ENCODE measurements at regions not wholly inside any gene's neighbourhood (a gene's known extent, or its start where the extent isn't known, plus 50 kb on each side); places are given as distances from the start of the nearest gene placed in this dataset.

GRCh38 chr7:35878351-35878750 lies 77.5 kb downstream of the SEPTIN7 start:
- Histone ChIP-seq H3K9ac (ENCODE audit: low read depth, low read length) (no peak overlapping the region), H3K23ac (ENCODE audit: low read depth, low read length) (peak overlapping the region; percentile 79), H2AK5ac (ENCODE audit: low read depth, low read length) (no peak overlapping the region), H2BK15ac (ENCODE audit: low read depth, low read length) (no peak overlapping the region), H3K14ac (replicated peaks; ENCODE audit: low read depth, low read length) (peak overlapping the region; percentile 68; the same call in 1 of the 2 replicates), H3K27ac (ENCODE audit: insufficient read depth, low read length) (no peak overlapping the region), H3K18ac (ENCODE audit: low read depth, low read length) (peak overlapping the region; percentile 50; the same call in 1 of the 2 replicates), H3K4me1 (ENCODE audit: control insufficient read depth, insufficient read depth, low read length) (peaks cover 8% of the 10 kb centered on the region), H4K5ac (ENCODE audit: low read depth, low read length) (no peak overlapping the region), H3K9me3 (ENCODE audit: control insufficient read depth, insufficient read depth, low read length) (no peaks in the 10 kb centered on the region), H3K36me3 (ENCODE audit: control insufficient read depth, insufficient read depth, low read length) (0 out of 2 replicates have a peak, but pooled peaks cover 3% of the 10 kb centered on the region), H3K4me2 (ENCODE audit: low read depth, low read length) (peak overlapping the region; percentile 30; the same call in 1 of the 2 replicates), H3K4me3 (ENCODE audit: insufficient read depth, low read depth, low read length) (no peak overlapping the region), H3K79me1 (ENCODE audit: low read depth in 1 of 2, low read length in 2 of 2) (peaks cover 12 to 30% of the 10 kb centered on the region in 2 experiments), H2BK5ac (ENCODE audit: low read depth, low read length, poor library complexity, severe bottlenecking) (peak overlapping the region; percentile 65), H2BK120ac (ENCODE audit: low read depth, low read length) (0 out of 2 replicates have a peak overlapping the region, but pooled peaks have one; percentile 14), H4K20me1 (ENCODE audit: insufficient read depth, low read length) (peaks cover 3% of the 10 kb centered on the region; the same call in 1 of the 2 replicates), H2AK9ac (replicated peaks; ENCODE audit: low read depth, low read length, poor library complexity) (no peak overlapping the region), H3K27me3 (ENCODE audit: control insufficient read depth, insufficient read depth, low read length) (no peaks in the 10 kb centered on the region), H3K9me1 (ENCODE audit: insufficient read depth, low read length) (peaks cover 7% of the 10 kb centered on the region), H4K8ac (ENCODE audit: low read depth in 2 of 2, low read length in 2 of 2) (peak overlapping the region in 1 of 2 experiments; percentile 44; a peak in 1 of 4 replicates), H4K91ac (ENCODE audit: insufficient read depth, low read depth, low read length) (no peak overlapping the region), H3K4ac (ENCODE audit: low read depth, low read length) (peak overlapping the region; percentile 36; the same call in 1 of the 2 replicates), H2AFZ (replicated peaks; ENCODE audit: low read length, poor library complexity) (no peak overlapping the region), H3K56ac (ENCODE audit: extremely low read depth, insufficient read depth, low read length) (no peak overlapping the region), H2BK20ac (ENCODE audit: low read depth, low read length) (no peak overlapping the region)
- BruUV-seq (replicated peaks): no TSS peak
- intact Hi-C loops (cut with micrococcal nuclease): loop anchor here (5.0 kb wide), 1 partner anchor 76 kb away; the partner anchor contains the start of gene SEPTIN7
- TF ChIP-seq USF2 (IDR thresholded peaks at IDR 0.05; ENCODE audit: low read depth, low read length) (no peak), FOS (IDR thresholded peaks at IDR 0.05; ENCODE audit: low read depth, low read length) (no peak), NFE2L2 (IDR thresholded peaks at IDR 0.05; ENCODE audit: low read depth, low read length) (no peak), ELK1 (IDR thresholded peaks at IDR 0.05; ENCODE audit: borderline replicate concordance, low read depth, low read length) (no peak), BHLHE40 (IDR thresholded peaks at IDR 0.05; ENCODE audit: low read depth, low read length) (no peak), MAFK (IDR thresholded peaks at IDR 0.05; ENCODE audit: low read depth, low read length) (no peak), POLR2A (IDR thresholded peaks at IDR 0.05; ENCODE audit: low read depth, low read length) (no peak), CTCF (conservative IDR thresholded peaks at IDR 0.05; ENCODE audit: low read depth, low read length) (no peak), MXI1 (IDR thresholded peaks at IDR 0.05; ENCODE audit: borderline replicate concordance, low read depth, low read length) (no peak), CEBPB (IDR thresholded peaks at IDR 0.05; ENCODE audit: low read depth, low read length) (no peak), SMC3 (IDR thresholded peaks at IDR 0.05; ENCODE audit: low read depth, low read length) (no peak), MAZ (IDR thresholded peaks at IDR 0.05; ENCODE audit: borderline replicate concordance, low read depth, low read length) (no peak), RCOR1 (IDR thresholded peaks at IDR 0.05; ENCODE audit: insufficient replicate concordance, low read length) (no peak), CHD1 (IDR thresholded peaks at IDR 0.05; ENCODE audit: low read depth, low read length) (no peak), RAD21 (IDR thresholded peaks at IDR 0.05; ENCODE audit: low read length) (no peak)
- dilution Hi-C loops (cut with HindIII; ENCODE audit: low sequenced_read_pairs, unreplicated experiment): no loop called here
- ChIA-PET POLR2A (ENCODE audit: unreplicated experiment) (no interaction called here), CTCF (no interaction called here)
- in situ Hi-C loops (cut with MboI; ENCODE audit: low sequenced_read_pairs): no loop called here
- DNase-seq (peak; percentile 55), ATAC-seq (ENCODE audit: low read depth) (peak; percentile 43; the same call in 1 of the 2 replicates)
- no CpG with 5 or more reads among the region's 1 CpG for WGBS, 2 experiments (ENCODE audit: extremely low coverage in 2 of 2, insufficient read length in 1 of 2)
